ENCODE measurements at regions not wholly inside any gene's neighbourhood (a gene's known extent, or its start where the extent isn't known, plus 50 kb on each side); places are given as distances from the start of the nearest gene placed in this dataset.
"Not testable (repeated sequence)": the region's sequence is repeated elsewhere in the genome, so short reads cannot be mapped to it uniquely, and the experiment has no call there.

- not testable (repeated sequence) for H3K9ac ChIP-seq (ENCODE audit: low read depth, low read length, poor library complexity, severe bottlenecking); H3K4me1 ChIP-seq (ENCODE audit: insufficient read depth, low read length, poor library complexity, severe bottlenecking); H3K9me3 ChIP-seq (ENCODE audit: insufficient read depth, low read depth, low read length); H3K9me2 ChIP-seq (replicated peaks; ENCODE audit: low read depth, low read length); H2AFZ ChIP-seq (ENCODE audit: low read length); H3K4me2 ChIP-seq (ENCODE audit: low read depth, low read length, poor library complexity, severe bottlenecking); H4K20me1 ChIP-seq (ENCODE audit: insufficient read depth, low read length, poor library complexity, severe bottlenecking); H3K4me3 ChIP-seq (ENCODE audit: low read length, poor library complexity, severe bottlenecking); H3K27me3 ChIP-seq (ENCODE audit: insufficient read depth, low read length, poor library complexity, severe bottlenecking); H3K79me2 ChIP-seq (ENCODE audit: insufficient read depth, low read length); H3K36me3 ChIP-seq (ENCODE audit: insufficient read depth, low read length); H3F3A ChIP-seq (ENCODE audit: low read depth)
- 0 out of 2 replicates have a peak, but pooled peaks have one; percentile 21 for TF ChIP-seq CTCF (conservative IDR thresholded peaks at IDR 0.05; ENCODE audit: low read length)
Observed at GRCh38 chr2:90087792-90088191, 1396.3 kb downstream of the RPIA start.

DNA sequence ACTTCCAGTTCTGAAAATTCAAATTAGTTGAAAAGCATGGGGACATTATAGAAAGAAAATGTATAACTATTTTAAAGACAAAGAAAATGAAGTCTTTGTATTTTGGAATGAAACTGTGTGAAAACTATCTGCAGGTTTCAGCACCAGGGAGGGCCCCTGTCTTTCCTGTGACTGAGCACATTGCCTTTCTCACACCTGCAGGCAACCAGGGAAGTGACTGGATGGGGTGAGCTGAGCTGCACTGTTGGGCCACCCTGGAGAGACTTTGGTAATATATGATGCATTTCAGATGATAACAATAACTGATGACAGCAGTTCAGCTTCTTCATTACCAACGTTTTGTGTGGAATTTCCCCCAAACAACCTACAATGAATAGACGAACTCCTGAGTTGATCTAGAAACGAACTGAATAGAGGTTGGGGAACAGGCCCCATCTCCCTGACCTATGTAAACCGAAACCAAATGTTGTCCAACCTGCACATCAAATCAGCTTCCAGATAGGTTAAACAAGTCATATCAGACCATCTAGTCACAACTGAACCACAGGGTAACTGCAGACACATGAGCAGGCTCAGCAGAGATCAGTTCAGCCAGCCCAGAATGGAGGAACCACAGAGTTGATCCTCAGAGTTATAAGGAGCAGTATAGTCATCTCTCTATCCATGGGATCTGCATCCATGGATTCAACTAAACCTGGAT lies 1402.2 kb downstream of the RPIA start:
- H3K4me1 ChIP-seq (ENCODE audit: insufficient read depth, low read length, poor library complexity, severe bottlenecking); H3K36me3 ChIP-seq (ENCODE audit: insufficient read depth, low read length); H3K27me3 ChIP-seq (ENCODE audit: insufficient read depth, low read length, poor library complexity, severe bottlenecking); H3K4me3 ChIP-seq (ENCODE audit: low read length, poor library complexity, severe bottlenecking); H4K20me1 ChIP-seq (ENCODE audit: insufficient read depth, low read length, poor library complexity, severe bottlenecking); H3K9me3 ChIP-seq (ENCODE audit: insufficient read depth, low read depth, low read length); H3F3A ChIP-seq (ENCODE audit: low read depth); H3K4me2 ChIP-seq (ENCODE audit: low read depth, low read length, poor library complexity, severe bottlenecking); H2AFZ ChIP-seq (ENCODE audit: low read length); H3K9me2 ChIP-seq (replicated peaks; ENCODE audit: low read depth, low read length); H3K9ac ChIP-seq (ENCODE audit: low read depth, low read length, poor library complexity, severe bottlenecking); H3K79me2 ChIP-seq (ENCODE audit: insufficient read depth, low read length): not testable (repeated sequence)

DNA sequence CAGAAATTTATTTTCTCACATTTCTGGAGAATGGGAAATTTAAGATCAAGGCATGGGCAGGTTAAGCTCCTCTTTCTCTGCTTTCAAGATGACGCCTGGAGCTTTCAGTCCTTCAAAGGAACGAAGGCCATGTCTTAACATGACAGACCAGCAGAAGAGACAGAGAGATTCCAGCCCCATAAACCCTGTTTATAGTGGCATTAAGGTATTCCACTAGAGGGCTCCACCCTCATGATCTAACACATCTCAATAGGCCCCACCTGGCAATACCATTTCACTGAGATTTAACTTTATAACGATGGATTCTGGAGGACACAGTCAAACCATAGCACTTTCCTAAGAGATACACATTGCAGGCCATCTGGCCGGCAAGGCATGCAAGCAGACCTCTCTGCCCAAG lies 1406.1 kb downstream of the RPIA start:
- not testable (repeated sequence) for H3K9ac ChIP-seq (ENCODE audit: low read depth, low read length, poor library complexity, severe bottlenecking); H3K4me2 ChIP-seq (ENCODE audit: low read depth, low read length, poor library complexity, severe bottlenecking); H3K4me1 ChIP-seq (ENCODE audit: insufficient read depth, low read length, poor library complexity, severe bottlenecking); H3K9me3 ChIP-seq (ENCODE audit: insufficient read depth, low read depth, low read length); H3F3A ChIP-seq (ENCODE audit: low read depth); H2AFZ ChIP-seq (ENCODE audit: low read length); H4K20me1 ChIP-seq (ENCODE audit: insufficient read depth, low read length, poor library complexity, severe bottlenecking); H3K9me2 ChIP-seq (replicated peaks; ENCODE audit: low read depth, low read length); H3K79me2 ChIP-seq (ENCODE audit: insufficient read depth, low read length); H3K4me3 ChIP-seq (ENCODE audit: low read length, poor library complexity, severe bottlenecking); H3K27me3 ChIP-seq (ENCODE audit: insufficient read depth, low read length, poor library complexity, severe bottlenecking); H3K36me3 ChIP-seq (ENCODE audit: insufficient read depth, low read length)

DNA sequence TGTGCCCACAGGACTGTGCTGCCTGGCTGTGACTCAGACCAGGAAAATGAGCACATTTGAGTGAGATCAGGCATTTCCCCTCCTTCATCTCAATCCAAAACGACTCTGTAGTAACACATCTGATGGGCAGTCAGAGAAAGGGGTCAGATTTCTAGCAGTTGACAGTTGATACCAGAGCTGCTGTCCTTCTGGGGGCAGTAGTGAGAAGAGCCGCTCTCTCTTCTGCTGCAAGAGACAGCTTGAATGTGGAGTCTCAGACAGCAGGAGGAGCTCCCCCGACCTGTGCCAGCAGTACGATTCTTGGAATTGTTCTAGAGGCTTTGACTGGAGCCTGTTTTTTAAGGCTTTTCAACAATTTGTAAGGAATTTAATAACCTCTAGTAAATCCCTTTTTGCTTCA lies 1413.7 kb downstream of the RPIA start:
- H3K9me2 ChIP-seq (replicated peaks; ENCODE audit: low read depth, low read length); H3K4me2 ChIP-seq (ENCODE audit: low read depth, low read length, poor library complexity, severe bottlenecking); H3K27me3 ChIP-seq (ENCODE audit: insufficient read depth, low read length, poor library complexity, severe bottlenecking); H3K4me1 ChIP-seq (ENCODE audit: insufficient read depth, low read length, poor library complexity, severe bottlenecking); H3K36me3 ChIP-seq (ENCODE audit: insufficient read depth, low read length); H3F3A ChIP-seq (ENCODE audit: low read depth); H4K20me1 ChIP-seq (ENCODE audit: insufficient read depth, low read length, poor library complexity, severe bottlenecking); H3K79me2 ChIP-seq (ENCODE audit: insufficient read depth, low read length); H3K4me3 ChIP-seq (ENCODE audit: low read length, poor library complexity, severe bottlenecking); H2AFZ ChIP-seq (ENCODE audit: low read length); H3K9ac ChIP-seq (ENCODE audit: low read depth, low read length, poor library complexity, severe bottlenecking); H3K9me3 ChIP-seq (ENCODE audit: insufficient read depth, low read depth, low read length): not testable (repeated sequence)
- TF ChIP-seq CTCF (conservative IDR thresholded peaks at IDR 0.05; ENCODE audit: low read length): peak; percentile 30; the same call in 1 of the 2 replicates

- H3K9me3 ChIP-seq (ENCODE audit: insufficient read depth, low read depth, low read length); H3K9ac ChIP-seq (ENCODE audit: low read depth, low read length, poor library complexity, severe bottlenecking); H3K36me3 ChIP-seq (ENCODE audit: insufficient read depth, low read length); H3K4me3 ChIP-seq (ENCODE audit: low read length, poor library complexity, severe bottlenecking); H3K4me1 ChIP-seq (ENCODE audit: insufficient read depth, low read length, poor library complexity, severe bottlenecking); H3K4me2 ChIP-seq (ENCODE audit: low read depth, low read length, poor library complexity, severe bottlenecking); H4K20me1 ChIP-seq (ENCODE audit: insufficient read depth, low read length, poor library complexity, severe bottlenecking); H3F3A ChIP-seq (ENCODE audit: low read depth); H3K27me3 ChIP-seq (ENCODE audit: insufficient read depth, low read length, poor library complexity, severe bottlenecking); H3K79me2 ChIP-seq (ENCODE audit: insufficient read depth, low read length); H2AFZ ChIP-seq (ENCODE audit: low read length); H3K9me2 ChIP-seq (replicated peaks; ENCODE audit: low read depth, low read length): not testable (repeated sequence)
Observed at GRCh38 chr2:90123409-90123808, 1431.9 kb downstream of the RPIA start.

- not testable (repeated sequence) for H2AFZ ChIP-seq (ENCODE audit: low read length); H3K4me1 ChIP-seq (ENCODE audit: insufficient read depth, low read length, poor library complexity, severe bottlenecking); H4K20me1 ChIP-seq (ENCODE audit: insufficient read depth, low read length, poor library complexity, severe bottlenecking); H3F3A ChIP-seq (ENCODE audit: low read depth); H3K36me3 ChIP-seq (ENCODE audit: insufficient read depth, low read length); H3K9ac ChIP-seq (ENCODE audit: low read depth, low read length, poor library complexity, severe bottlenecking); H3K9me2 ChIP-seq (replicated peaks; ENCODE audit: low read depth, low read length); H3K79me2 ChIP-seq (ENCODE audit: insufficient read depth, low read length); H3K27me3 ChIP-seq (ENCODE audit: insufficient read depth, low read length, poor library complexity, severe bottlenecking); H3K9me3 ChIP-seq (ENCODE audit: insufficient read depth, low read depth, low read length); H3K4me2 ChIP-seq (ENCODE audit: low read depth, low read length, poor library complexity, severe bottlenecking); H3K4me3 ChIP-seq (ENCODE audit: low read length, poor library complexity, severe bottlenecking)
Observed at GRCh38 chr2:90139046-90139445, 1447.6 kb downstream of the RPIA start.
